Testis (tissue), 2 donors: ENCODE measurements at regions not wholly inside any gene's neighbourhood (a gene's known extent, or its start where the extent isn't known, plus 50 kb on each side); places are given as distances from the start of the nearest gene placed in this dataset.

Experiments
- CTCF ChIP-seq, 3 experiments: fragments of 450-650 bp in 2 of 3; fragments of 200-600 bp in 1 of 3; sonication (generic) in 1 of 3; IDR thresholded peaks; one replicate each; pipeline ENCODE4 v1.5.1; 2016 to 2019; ENCODE audit warnings: antibody characterized with exemption in 3 of 3, mild to moderate bottlenecking in 2 of 3, moderate library complexity in 1 of 3
- POLR2A ChIP-seq: fragments of 450-650 bp; IDR thresholded peaks from one replicate; pipeline ENCODE4 v1.6.1; 2017; ENCODE audit warnings: antibody characterized with exemption, mild to moderate bottlenecking, moderate library complexity

DNA sequence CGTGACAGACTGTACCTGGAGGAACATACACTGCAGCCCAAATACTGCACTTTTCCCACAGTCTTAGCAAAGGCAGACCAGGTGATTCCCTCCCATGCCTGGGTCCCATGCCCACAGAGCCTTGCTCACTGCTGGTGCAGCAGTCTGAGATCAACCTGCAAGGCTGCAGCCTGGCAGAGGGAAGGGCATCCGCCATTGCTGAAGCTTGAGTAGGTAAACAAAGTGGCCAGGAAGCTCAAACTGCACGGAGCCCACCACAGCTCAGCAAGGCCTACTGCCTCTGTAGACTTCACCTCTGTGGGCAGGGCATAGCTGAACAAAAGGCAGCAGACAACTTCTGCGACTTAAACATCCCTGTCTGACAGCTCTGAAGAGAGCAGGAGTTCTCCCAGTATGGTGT is 597.8 kb upstream of the MBL2 start:
- TF ChIP-seq CTCF (IDR thresholded peaks at IDR 0.05) (no peak), POLR2A (no peak)
